HG03439 (cell line): ENCODE measurements at regions not wholly inside any gene's neighbourhood (a gene's known extent, or its start where the extent isn't known, plus 50 kb on each side); places are given as distances from the start of the nearest gene placed in this dataset.

Source experiments
- ATAC-seq: cut with Tn5 transposase; IDR thresholded peaks from one replicate; pipeline ENCODE4 v1.9.1; 2021; ENCODE audit warnings: mild to moderate bottlenecking, moderate library complexity; ENCODE audit not compliant: unreplicated experiment

DNA sequence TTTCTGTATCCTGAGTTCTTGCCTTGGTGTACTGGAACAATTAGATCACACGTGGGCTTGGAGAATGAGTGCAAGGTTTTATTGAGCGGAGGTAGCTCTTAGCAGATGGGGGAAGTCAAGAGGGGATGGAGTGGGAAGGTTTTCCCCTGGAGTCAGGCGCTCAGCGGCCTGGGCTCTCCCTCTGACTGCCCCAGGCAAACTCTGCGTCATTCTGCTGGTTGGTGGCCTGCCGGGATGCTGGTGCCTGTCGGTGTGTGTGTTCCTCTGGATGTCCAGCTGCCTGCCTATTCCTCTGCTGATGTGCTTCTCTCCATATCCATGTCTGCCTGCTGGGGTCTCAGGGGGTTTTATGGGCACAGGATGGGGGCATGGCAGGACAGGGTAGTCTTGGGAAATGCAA lies 111.0 kb downstream of the TRIB2 start:
- ATAC-seq = no peak

DNA sequence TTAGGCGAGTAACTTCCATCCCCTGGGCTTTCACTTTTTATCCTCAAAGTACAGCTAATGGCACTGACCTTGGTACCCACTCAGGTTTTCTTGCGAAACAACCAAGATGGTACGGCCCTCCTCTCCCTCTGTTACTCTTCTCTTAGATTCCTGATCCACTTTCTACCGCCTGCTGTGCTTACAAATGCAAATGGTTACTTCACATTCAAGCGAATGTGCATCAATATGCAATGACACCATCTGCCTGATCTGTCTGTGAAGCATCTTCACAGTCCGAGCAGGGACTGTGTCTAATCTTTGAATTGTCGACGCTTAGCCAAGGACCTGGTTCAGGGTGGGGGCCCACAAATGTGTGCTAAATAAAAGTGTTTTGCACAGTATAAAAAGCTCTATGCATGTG lies 112.2 kb downstream of the TRIB2 start:
- no peak for ATAC-seq

DNA sequence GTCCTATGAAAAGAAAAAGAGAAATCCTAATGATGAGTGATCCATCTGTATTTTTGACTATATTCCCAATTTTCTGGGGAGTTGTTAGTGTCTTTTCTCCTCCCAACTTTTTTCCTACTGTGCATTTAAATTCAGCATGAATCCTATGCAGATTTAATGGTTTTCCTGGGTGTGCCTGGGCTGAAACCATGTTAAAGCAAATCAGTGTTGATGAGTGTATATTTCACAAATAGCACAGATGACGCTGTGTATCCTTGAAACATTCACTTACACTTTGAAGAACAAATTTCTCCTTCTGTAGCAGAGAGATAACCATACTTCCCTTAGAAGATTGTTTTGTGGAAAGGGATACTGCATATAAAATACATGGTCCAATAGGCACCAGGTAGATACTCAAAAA lies 114.3 kb downstream of the TRIB2 start:
- no peak for ATAC-seq

DNA sequence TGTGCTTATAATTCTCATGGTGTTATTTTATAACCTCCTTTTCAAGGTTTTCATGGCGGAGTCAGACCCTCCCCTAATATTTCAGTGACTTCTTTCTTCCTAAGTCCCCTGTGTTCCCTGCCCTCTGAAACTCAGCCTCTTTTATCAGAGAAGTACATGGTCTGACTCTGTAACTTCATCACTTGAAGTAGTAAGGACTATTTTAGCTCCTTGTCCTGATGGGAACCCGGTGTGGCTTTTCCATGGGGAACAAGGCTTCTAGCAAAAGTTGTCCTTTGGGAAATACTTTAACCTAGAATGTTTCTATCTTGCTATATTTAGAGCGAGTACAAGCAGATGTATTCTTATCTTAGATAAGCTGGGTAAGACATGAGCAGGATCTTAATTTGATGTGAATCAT lies 117.5 kb downstream of the TRIB2 start:
- no peak for ATAC-seq

DNA sequence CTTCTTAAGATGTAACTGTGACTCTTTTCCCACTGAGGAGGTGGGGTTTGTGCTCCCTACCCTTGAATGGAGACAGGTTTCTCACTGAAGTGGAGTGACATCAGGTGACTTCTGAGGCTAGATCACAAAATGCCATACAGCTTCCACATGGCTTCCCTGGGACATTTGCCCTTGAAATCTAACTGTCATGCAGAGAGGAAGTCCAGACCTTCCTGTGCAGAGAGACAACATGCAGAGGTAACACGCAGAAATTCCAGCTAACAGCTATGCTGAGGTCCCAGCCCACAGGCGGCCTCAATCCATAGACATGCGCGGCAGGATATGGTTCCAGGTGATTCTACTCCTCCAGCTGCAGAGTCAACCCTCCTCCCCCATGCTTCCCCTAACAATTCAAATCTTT lies 119.0 kb downstream of the TRIB2 start:
- ATAC-seq = no peak

DNA sequence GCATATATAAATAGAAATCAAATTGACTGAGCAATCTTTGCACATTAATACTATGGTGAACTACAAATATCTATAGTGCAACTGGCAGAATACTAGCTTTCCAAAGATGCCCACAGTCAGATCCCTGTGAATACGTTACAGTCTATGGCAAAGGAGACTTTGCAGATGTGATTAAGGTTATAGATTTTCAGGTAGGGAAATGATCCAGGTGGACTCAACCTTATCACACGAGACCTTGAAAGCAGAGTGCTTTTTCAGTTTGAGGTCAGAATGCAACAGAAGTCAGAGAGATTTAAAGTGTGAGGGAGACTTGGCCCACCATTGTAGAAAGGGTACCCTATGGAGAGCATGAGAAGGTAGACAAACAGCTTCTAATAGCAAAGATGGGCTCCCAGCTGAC lies 122.6 kb downstream of the TRIB2 start:
- ATAC-seq = no peak

DNA sequence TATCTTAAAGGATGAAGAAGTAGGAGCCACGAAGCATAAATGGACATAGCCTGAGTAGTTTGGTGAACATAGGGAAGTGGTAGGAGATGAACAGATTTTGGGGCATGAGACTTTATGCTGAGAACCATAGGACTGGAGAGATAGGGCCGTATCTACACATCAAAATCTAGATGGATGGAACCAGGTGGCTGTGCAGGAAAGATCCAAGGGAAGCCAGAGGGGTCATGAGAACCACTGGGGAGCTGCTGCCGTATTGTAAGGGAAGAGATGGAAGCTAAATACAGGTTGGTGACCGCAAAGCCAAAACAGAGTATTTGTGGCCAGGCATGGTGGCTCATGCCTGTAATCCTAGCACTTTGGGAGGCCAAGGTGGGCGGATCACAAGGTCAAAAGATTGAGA lies 124.3 kb downstream of the TRIB2 start:
- no peak for ATAC-seq

DNA sequence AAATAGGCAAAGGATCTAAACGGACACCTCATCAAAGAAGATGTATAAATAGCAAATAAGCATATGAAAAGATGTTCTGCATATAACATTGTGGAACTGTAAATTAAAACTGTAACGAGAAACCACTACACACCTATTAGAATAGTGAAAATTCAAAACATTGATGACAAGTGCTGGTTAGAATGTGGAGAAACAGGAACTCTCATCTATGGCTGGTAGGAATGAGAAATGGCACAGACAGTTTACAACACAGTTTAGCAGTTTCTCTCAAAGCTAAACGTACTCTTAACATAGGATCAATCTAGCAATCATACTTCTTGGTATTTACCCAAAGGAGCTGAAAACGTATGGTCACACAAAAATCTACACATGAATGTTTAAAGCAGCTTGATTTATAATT lies 126.2 kb downstream of the TRIB2 start:
- ATAC-seq = no peak

DNA sequence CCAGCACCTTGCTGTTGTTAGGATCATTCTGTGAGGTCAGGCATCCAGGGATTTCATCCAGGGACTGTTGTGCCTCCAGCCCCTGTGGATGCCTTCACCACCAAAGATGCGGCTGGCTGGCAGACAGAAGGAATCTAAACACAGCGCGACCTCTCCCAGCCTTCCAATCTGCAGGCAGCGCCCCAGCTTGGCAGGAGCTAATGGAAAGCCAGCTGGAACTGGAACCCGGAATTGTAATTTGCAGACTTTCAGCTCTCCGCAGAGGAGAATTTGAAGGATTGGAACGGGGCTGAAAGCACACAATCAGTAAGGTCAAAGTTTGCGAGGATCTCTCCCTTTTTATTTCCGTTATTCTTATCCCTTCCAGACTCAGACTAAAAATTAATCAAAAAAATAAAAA lies 127.8 kb downstream of the TRIB2 start:
- no peak for ATAC-seq

DNA sequence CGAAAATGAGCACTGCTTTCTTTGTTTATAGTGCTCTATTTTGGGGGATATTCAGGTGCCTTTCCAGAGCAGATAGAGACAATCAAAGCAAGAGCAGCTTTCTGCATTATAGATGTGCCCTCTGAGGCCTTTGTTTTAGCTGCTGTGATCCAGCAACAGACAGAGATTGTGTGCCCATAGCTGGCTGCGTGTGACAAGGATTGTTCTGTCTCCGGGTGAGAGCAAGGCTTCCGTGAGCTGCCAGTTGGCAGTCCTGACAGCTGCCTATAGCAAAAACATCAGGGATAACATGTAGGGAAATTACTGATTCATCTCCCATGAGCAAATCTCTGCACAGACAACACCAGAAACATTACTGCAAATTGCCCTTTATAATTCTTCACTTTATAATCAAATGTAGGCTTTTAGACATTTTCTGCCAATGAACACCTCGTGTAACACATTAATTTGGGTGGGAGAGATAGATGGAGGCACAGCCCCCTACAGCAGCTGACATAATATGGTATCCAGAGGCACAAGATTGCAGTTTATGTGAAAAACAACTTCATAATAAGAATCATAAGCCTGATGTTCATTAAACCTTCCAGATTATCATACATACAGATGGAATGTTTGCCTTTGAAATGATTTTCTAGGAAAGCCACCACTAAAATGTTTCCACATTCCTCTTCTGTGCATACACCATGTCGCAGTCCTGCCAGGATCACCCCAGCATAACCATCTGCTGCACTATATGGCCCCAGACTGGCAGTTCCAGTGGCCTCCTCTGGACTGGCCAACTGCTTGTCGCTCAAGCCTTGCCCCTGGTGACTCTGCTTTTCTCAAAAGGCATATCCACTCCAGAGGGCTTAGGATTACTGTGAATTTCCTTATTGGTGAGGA lies 131.2 kb downstream of the TRIB2 start:
- ATAC-seq = no peak

DNA sequence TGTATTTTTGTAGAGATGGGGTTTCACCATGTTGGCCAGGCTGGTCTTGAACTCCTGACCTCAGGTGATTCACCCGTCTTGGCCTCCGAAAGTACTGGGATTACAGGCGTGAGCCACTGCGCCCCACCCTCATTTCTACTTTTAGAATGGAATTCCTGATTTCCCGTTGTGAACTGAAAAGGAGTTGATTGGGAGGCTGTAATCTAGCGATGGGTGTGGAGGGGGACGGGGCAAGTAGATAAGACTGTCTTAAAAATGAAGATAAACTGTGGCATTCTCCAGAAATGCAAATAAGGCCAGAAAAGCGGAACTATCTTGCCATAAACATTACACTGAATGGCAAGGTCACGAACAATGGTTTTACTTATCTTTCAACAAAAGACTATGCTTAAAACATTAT lies 135.4 kb downstream of the TRIB2 start:
- no peak for ATAC-seq

DNA sequence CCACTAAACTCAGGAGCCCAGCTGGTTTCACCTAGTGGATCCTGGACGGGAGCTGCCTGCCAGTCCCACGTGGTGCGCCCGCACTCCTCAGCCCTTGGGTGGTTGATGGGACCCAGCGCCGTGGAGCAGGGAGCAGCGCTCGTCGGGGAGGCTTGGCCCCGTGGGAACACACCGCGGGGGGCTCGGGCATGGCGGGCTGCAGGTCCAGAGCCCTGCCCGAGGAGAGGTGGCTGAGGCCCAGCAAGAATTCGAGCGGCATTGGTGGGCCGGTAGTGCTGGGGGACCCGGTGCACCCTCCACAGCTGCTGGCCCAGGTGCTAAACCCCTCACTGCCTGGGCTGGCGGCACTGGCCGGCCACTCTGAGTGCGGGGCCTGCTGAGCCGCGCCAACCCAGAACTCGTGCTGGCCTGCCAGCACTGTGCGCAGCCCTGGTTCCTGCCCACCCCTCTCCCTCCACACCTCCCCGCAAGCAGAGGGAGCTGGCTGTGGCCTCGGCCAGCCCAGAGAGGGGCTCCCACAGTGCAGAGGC lies 137.3 kb downstream of the TRIB2 start:
- no peak for ATAC-seq

DNA sequence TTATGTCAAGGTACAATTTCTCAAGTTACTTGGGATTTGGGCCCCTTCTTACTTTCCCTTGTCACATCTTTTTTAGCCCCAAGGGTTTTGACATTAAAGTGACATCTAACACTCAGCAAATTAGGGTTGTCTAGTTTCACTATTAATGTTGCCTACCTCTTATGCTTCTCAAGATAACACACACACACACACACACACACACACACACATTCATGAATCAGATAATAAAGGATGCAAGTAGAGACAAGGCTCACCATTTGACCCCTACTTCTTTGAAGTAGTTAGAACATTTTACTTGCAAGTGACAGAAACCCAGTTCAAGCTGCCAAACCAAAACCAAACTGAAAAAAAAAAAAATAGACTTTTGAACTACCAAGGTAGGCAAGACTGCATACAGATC lies 138.8 kb downstream of the TRIB2 start:
- ATAC-seq = no peak

DNA sequence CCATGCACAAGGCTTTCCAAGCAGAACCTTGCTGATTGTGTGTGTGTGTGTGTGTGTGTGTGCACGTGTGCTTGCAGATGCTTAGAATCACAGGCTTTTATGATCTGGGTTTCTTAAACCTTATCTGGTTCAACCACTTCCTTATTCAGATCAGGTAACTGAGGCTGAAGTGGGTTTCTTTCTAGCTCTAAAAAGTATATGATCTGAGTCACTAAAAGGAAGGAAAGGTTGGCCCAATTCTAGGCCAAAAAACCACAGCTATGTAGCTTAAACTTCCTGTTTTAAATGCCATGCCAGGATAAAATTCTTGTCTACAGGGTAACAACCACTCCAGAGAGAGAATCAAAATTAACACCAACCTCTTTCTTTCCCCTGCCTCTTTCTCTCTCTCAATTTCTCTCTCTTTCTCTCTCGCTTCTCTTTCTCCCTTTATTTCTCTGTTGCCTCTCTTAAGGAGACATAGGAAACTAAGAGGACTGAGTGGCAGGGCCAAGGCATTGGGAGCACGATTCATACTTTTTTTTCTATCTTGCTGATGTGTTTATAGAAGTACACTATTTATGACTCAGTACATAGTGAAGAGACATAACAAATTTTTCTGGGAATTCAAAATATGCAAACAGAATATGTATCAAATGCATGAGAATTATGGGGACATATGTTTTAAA lies 140.3 kb downstream of the TRIB2 start:
- no peak for ATAC-seq

DNA sequence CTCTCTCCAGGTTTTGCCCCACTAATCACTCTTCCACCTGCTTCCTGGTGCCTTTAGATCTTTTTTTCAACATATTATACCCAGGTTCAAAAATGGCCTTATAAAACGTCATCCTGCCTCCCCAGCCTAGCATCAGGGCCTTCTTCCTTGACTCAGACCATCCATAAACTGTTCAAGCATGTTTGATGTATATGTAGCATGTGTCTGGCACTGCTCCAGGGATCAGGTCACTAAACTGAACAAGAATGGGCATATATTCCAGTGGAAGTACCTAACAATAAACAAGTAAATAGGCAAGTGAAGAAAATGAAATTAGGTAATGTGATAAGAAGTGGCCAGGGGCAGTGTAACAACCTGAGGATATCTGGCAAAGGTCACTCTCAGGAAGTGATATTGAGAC lies 141.2 kb downstream of the TRIB2 start:
- ATAC-seq = no peak

DNA sequence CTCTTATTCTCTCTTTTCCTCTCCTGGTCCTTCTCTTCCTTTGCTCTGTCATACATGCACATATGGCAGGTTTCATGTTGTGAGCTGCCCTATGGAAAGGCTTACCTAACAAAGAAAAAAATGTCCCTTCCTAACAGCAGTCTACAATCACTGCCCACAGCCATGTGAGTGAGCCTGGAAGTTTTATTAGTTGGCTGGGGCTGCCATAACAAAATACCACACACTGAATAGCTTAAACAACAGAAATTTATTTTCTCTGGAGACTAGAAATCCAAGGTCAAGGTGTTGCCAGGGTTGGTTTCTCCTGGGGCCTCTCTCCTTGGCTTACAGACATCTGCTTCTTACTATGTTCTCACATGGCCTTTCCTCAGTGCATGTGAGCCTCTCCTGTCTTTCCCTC lies 142.1 kb downstream of the TRIB2 start:
- ATAC-seq = no peak

DNA sequence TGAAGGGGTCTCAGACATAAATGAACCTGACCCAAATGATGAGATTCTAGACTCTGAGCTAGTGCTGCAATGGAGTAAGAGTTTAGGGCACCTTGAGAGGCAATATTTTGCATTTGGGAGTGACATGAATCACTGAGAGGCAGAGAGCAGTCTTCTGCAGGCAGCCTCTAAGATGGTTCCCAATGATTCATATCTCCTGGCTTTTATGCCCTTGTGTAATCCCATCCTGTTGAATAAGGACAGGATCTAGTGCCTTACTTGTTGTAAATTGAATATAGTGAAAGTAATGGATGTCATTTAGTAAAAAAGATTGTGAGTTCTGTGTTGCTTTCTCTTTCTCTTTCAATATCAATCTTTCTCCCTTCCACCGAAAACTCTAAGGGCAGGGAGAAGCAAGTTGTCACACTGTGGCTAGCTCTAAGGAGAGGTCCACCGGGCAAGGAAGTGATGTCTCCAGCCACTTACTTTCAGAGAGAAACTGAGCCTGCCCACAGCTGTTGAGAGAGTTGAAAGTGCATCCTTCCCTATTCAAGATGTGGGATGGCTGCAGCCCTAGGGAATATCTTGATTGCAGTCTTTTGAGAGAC lies 144.7 kb downstream of the TRIB2 start:
- ATAC-seq = no peak

DNA sequence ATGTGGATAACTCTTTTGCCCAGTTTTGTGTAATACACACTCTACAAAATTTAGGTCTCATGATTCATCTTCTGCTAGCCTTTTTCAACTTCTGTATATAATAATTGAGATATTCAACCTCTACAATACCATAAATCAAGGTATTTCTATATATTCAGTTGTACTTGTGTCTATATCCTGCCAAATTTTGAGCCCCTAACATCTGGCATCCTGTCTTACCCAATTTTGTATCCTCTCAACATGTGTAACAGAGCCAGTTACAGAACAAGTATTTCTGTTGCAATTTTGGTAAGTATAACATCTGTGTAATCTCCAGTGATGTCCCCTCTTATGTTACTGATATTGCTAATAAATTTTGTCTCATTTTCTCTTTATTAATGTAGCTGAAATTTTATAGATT lies 145.8 kb downstream of the TRIB2 start:
- no peak for ATAC-seq

DNA sequence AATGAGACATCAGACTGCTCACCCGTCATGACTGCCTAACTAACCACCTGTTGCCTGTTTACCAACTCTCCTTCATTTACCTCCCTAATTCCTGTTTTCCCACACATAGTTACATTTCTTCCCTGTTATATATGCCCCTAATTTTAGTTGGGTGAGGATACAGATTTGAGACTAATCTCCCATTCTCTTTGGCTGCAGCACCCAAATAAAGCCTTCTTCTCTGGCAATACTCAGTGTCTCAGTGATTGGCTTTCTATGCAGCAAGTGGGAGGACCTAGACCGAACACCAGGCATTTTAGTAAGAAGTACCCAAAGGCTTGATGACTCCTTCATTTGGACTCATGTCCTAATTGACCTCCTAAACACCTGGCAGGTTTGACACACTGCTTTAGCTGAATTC lies 147.2 kb downstream of the TRIB2 start:
- no peak for ATAC-seq

DNA sequence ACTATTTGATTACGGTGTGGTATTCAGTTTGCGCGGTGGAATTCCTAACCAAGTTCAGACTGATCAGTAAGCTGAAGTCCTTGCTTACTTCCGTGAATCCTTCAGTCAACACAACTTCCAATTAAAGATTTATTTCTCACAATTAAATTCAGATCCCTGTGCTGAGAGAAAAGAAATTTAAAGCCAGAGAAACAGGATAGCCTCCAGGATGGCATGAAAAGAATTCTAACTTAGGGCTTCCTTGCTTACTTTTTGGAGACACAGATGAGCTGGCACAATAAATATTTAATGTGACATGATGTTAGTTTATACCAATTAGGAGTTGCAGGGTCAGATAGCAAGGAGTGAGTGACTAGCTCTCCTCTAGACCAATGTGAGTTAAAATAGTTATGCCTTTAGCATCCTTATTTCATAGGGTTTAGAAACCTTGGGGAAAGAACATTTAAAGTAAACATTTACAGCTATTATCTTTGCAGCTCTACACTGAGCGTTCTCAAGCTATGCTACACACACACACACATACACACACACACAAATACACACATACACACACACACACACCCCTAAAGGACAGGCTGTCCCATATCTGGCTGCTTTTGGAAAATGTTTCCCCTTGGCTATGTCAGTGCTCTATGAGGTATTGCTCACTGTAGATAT lies 151.0 kb downstream of the TRIB2 start:
- no peak for ATAC-seq

DNA sequence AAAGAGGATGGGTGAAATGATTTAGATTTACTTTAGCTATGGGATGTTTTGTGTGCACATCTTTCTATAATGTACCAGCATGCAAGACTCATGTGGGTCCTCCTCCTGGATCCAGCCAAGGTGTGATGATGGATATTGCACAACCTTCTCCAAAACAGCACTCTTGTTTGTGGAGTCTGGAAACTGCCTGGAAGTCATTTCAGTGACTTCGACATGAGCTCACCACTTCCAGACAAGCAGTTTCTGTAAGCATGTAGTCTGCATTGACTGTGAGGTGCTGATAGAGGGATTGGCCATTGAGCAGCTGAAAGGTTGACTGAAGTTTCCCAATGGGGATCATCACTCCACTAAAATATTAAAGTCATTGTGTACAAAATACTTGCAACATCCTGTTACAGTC lies 154.0 kb downstream of the TRIB2 start:
- no peak for ATAC-seq
